CD4-positive, alpha-beta T cell treated with Interleukin-6 for 4 hours (primary cell): ENCODE measurements at regions not wholly inside any gene's neighbourhood (a gene's known extent, or its start where the extent isn't known, plus 50 kb on each side); places are given as distances from the start of the nearest gene placed in this dataset.

Experiments
- DNase-seq: peaks from one replicate; pipeline ENCODE4 v3.0.0-alpha.2; 2020; ENCODE audit warnings: mixed read lengths

- DNase-seq = no peak
Measured at GRCh38 chr1:4598561-4598960, 55.8 kb upstream of the AJAP1 start.

GRCh38 chr1:4599521-4599920, 54.9 kb upstream of the AJAP1 start:
- DNase-seq = no peak

GRCh38 chr1:4599951-4600481, 54.4 kb upstream of the AJAP1 start:
- DNase-seq = no peak

GRCh38 chr1:4600615-4601460, 53.6 kb upstream of the AJAP1 start:
- DNase-seq = no peak

GRCh38 chr1:4601941-4602340, 52.5 kb upstream of the AJAP1 start:
- DNase-seq = no peak

GRCh38 chr1:4602462-4603294, 51.7 kb upstream of the AJAP1 start:
- no peak for DNase-seq

GRCh38 chr1:4603295-4604110, 50.9 kb upstream of the AJAP1 start:
- DNase-seq = no peak
